Medulla oblongata (tissue), 1 donor: ENCODE measurements at regions not wholly inside any gene's neighbourhood (a gene's known extent, or its start where the extent isn't known, plus 50 kb on each side); places are given as distances from the start of the nearest gene placed in this dataset.
"Not testable (repeated sequence)": the region's sequence is repeated elsewhere in the genome, so short reads cannot be mapped to it uniquely, and the experiment has no call there.

ENCODE experiments used
- DNase-seq: peaks from one replicate; pipeline ENCODE4 v3.0.0-alpha.2; 2015; ENCODE audit errors: extremely low spot score

GRCh38 chr20:57770852-57771720 lies 61.3 kb upstream of the PMEPA1 start:
- no peak for DNase-seq

GRCh38 chr20:57770401-57770800 lies 60.6 kb upstream of the PMEPA1 start:
- not testable (repeated sequence) for DNase-seq

GRCh38 chr20:57769756-57770155 lies 59.9 kb upstream of the PMEPA1 start:
- DNase-seq = no peak

GRCh38 chr20:57768519-57768918 lies 58.7 kb upstream of the PMEPA1 start:
- DNase-seq = no peak

GRCh38 chr20:57767441-57767840 lies 57.6 kb upstream of the PMEPA1 start:
- no peak for DNase-seq

GRCh38 chr20:57763235-57763595 lies 53.4 kb upstream of the PMEPA1 start:
- no peak for DNase-seq

GRCh38 chr20:57762531-57763234 lies 52.9 kb upstream of the PMEPA1 start:
- DNase-seq = no peak

- DNase-seq = no peak
Measured at GRCh38 chr20:57761413-57761734, 51.6 kb upstream of the PMEPA1 start.

- no peak for DNase-seq
Measured at GRCh38 chr20:57760698-57761412, 51.0 kb upstream of the PMEPA1 start.

- DNase-seq = no peak
Measured at GRCh38 chr20:57759724-57760123, 49.9 kb upstream of the PMEPA1 start.
